Retina (tissue), 1 donor: ENCODE measurements at regions not wholly inside any gene's neighbourhood (a gene's known extent, or its start where the extent isn't known, plus 50 kb on each side); places are given as distances from the start of the nearest gene placed in this dataset.
"Not testable (repeated sequence)": the region's sequence is repeated elsewhere in the genome, so short reads cannot be mapped to it uniquely, and the experiment has no call there.

ENCODE experiments used
- DNase-seq: peaks from one replicate; pipeline ENCODE4 v3.0.0-alpha.2; 2016

DNA sequence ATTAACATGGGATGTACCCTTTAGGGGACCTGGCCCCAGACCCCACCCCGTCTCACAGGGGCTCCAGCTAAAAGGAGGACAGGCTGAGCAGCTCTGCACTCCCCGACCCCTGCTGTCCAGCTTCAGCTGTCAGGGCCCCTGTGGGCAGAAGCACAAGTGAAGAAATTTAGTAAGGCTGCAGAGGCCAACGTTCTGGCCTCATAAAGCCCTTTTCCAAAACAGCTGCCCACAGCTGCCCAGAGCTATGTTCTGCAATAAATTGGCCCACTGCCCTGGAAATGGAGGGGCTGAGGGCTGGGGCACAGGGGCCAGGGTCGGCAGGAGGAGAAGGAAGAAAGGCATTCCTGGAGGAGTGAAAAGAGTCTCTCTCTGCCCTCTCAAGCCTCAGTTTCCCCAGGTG, 357.1 kb downstream of the BCL11B start:
- DNase-seq = no peak

DNA sequence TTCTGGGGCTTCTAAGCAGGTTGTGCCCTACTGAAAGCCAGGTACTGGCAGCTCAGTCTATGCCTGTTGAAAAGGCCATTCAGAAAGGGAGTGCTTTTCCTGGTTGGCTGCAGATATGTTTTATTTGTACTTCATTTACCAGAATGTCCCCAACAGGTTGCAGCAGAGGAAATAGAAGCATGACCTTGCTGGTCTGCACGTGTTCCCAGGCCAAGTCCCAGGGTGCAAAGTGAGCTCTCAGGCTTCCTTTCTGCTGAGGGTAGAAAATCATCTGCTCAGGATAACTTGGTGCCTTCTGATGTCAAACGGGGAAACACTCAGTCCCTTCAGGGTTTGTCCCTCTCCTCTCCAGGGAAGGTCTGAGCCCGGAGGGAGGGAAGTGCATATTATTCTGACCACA, 356.4 kb downstream of the BCL11B start:
- no peak for DNase-seq

DNA sequence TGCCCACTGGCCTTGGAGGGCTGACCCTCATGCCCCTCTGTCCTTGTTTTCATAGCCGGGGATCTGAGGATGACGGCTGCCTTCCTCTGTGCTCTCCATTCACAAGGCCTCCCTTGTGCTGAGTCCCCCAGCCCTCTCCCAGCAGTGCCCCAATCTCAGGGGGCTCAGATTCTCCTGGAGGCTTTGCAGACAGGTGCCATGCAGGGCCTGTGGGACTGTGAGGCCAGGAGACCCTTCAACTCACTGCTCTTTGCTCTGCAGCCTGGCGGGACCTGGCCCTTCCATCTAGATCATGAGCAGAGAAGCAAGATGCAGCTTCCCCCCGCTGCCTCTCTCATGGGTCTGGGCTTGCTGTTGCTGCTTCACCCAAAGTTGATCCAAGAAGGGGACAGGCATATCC, 356.0 kb downstream of the BCL11B start:
- DNase-seq = no peak

DNA sequence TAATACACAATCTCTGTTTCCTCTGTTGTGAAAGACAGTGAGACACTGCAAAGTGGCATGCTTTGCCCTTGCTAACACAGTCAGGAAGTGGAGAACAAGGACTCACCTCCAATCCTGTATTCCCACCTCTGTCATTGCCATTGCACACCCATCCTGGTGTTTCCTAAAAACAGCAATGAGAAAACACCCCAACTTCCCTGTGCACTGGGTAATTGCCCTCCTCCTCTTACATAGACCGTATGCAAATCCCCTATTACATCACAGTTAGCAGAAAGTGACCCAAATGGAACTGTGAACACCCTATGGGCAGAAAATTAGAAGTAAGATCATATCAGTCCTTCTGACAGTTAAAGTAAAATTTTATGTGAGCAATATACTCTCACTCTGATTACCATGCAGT, 355.5 kb downstream of the BCL11B start:
- DNase-seq = no peak

DNA sequence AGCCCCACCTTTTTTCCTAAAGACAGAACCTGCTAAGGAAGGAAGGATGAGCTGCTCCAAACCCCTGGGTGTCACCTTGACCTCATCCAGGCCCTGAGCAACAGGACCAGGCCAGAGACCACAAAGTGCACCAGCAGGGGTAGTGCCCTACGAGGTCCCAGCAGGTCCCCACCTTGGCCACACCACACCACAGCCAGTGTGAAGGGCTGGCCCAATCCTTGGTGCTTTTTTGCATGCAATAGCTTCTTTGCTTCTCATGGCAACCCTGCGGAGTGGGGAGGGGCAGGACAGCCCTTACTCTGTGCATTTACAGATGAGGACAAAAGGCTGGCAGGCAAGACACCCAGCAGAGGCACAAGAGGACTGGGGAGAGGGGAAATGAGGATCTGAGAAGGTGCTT, 352.6 kb downstream of the BCL11B start:
- no peak for DNase-seq

DNA sequence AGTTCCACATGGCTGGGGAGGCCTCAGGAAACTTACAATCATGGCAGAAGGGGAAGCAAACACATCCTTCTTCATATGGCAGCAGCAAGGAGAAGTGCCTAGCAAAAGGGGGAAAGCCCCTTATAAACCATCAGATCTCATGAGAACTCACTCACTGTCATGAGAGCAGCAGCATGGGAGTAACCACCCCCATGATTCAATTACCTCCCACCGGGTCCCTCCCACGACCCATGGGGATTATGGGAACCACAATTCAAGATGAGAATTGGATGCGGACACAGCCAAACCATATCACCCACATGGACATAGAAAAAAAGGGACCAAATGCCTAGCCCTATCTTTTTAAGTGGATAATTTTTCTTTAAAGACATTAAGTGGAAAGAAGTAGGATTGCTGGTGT, 350.7 kb downstream of the BCL11B start:
- not testable (repeated sequence) for DNase-seq

DNA sequence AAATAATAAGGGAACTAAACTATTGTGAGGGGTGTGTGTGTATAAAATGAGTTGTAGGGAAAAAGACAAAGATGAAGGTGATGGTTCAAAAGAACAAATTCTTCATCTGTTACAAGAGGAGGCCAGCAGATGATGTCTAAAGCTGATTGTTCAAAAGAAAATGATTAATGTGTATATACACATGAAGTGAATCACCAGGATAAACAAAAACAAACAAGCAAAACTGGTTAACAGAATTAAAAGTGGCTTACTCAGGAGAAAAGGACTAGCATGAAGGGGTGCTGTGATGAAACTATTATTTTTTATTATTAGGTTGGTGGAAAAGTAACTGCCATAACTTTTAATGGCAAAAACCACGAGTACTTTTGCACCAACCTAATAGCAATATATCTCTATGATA, 348.4 kb downstream of the BCL11B start:
- no peak for DNase-seq

DNA sequence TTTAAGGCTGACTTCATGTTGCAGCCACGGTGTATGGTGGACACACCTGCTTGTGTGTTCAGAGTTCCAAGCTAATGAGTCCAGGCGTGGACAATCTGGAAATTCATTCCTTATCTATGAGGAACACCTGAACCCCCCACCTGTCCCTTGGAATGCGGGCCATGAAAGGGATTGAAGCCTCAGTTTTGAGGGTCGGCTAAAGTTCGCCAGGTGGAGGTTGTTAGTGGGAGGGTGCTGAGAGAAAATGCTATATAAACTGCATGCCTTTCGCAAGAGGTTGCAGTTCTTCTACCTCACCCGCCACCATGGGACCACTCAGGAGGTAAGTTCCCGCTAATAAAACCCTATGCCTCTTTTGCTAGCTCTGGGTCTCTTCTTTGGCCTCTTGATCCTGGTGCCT, 348.0 kb downstream of the BCL11B start:
- no peak for DNase-seq

DNA sequence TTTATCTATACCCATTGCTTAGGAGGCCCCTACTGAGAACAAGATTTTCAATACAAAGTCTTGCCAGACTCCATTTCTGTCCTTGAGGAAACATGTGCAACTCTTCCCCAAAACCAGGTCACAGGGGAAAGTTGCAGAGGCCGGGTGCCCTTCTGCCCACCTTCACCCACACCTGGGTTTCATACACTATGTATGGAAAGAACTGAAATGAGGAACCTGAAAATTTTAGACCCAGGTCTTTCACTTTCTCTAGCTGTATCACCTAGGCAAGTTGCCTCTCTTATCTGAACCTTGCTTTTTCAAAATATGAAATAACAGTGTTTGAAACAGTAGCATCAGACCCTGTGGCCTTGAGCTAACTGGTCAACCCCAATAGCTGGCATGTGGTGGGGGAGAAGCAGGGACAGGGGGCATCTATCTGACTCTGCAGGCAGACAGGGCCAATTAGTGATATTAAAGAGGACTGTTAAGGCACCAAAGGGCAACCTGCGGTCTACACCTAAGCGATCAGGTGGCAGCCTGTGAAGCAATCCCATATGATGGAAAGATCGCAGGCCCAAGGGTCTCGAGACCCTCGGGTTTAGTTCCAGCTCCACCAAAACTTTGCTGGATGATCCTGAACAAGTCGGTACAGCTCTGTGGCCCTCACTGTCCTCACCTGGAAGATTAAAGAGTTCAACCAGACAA, 346.5 kb downstream of the BCL11B start:
- DNase-seq = no peak

DNA sequence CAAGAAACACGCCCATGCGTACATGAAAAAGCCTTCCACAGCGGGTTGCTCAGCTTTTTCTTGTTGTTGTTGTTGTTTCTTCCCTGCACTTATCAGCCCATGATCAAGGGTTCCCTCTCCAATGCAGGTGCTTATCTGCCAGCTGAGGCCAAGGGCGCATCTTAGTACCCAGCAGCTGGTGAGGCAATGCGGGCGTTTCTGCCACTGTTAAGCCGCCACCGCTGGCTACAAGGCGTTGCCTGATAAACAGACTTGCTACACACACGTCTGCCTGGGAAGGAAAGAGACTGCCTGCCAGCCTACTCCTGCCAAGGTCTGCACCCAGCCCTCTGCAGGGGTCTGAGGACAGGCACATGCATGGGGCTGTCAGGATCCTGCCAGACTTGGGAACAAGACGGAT, 345.9 kb downstream of the BCL11B start:
- no peak for DNase-seq

DNA sequence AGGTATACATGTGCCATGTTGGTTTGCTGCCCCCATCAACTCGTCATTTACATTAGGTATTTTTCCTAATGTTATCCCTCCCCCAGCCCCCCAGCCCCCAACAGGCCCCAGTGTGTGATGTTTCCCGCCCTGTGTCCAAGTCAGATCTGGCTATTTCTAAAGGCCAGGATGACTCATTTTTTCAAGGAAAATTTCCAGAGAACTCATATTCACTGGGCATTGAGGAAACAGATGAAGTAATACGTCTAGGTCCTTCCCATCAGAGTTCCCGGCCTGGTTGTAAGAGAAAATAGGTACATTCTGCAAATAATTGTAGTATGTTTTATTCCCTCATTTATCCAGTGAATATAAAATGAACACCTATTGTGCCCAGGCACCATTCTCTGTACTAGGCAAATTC, 345.2 kb downstream of the BCL11B start:
- DNase-seq = no peak

DNA sequence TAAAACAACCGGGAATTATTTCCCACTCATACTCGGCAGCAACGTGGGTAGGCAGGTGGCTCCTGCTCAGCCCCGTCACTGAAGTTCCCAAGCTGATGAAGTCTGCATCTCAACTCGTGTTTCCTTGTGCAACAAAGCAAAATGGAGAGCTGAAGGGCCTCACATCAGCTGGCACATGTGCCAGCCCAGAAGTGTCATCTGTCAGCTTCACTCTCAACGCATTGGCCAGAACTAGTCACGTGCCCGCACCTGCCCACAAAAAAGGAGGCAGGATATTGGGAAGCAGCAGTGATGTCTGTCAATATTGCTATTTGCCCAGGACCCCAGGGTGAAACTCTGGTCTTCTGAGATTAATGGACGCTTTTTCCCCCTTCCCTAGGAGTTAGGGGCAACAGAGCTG, 344.0 kb downstream of the BCL11B start:
- DNase-seq = no peak

DNA sequence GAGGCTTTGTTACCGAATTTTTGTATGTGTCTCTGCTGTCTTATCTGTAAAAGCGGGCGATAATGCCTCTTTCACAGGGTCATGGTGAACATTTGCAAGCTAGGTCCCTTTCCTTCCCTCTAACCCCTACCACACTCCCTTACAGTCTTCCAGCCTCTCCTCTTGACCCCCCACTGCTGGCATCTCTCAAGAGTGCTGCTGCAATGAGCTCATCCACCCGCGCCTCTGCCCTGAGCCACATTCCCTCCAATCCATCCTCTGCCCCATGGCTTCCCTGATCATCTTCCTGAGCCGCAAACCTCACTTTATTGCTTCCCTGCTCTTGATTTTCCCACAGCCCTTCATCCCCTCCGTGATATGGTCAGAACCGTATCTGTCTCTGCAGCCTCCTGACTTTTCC, 343.6 kb downstream of the BCL11B start:
- DNase-seq = no peak

DNA sequence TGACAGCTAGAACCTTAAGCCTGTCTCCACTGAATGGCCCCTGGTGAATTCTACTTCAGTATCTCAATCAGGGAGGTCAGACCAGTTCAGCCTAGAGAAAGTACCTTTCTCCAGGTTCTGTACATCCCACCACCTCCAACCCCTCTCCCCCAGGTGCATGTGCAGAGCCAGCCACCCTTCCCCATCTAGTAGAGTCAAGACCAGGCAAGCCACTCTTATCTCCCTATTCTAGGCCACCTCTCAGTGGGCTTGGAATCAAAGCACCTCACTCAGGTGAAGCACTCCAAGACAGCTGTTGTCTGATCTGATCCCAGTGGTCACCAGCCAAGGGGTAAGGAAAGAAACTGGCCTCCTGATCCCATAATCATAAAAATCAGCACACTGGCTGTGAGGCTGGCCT, 340.9 kb downstream of the BCL11B start:
- DNase-seq = no peak

DNA sequence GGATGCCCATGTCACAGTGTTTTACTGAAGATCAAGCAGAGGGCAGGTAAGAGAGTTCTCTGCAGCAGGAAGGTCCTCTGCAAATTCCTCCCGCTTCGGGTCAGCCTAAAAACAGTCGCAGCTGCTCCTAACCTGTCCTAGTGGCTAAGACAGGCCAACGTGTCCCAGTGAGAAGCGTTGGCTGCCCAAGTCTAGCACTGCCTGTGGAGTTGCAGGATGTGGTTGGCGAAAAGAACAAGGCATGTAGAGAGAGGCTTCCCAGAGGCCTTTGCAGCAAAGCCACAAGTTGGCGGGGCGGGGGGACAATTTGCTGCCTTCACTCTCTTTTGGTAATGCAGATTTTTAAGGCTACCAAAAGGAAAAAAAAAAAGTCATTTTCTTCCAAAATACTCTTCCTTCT, 340.1 kb downstream of the BCL11B start:
- DNase-seq = peak; percentile 9

DNA sequence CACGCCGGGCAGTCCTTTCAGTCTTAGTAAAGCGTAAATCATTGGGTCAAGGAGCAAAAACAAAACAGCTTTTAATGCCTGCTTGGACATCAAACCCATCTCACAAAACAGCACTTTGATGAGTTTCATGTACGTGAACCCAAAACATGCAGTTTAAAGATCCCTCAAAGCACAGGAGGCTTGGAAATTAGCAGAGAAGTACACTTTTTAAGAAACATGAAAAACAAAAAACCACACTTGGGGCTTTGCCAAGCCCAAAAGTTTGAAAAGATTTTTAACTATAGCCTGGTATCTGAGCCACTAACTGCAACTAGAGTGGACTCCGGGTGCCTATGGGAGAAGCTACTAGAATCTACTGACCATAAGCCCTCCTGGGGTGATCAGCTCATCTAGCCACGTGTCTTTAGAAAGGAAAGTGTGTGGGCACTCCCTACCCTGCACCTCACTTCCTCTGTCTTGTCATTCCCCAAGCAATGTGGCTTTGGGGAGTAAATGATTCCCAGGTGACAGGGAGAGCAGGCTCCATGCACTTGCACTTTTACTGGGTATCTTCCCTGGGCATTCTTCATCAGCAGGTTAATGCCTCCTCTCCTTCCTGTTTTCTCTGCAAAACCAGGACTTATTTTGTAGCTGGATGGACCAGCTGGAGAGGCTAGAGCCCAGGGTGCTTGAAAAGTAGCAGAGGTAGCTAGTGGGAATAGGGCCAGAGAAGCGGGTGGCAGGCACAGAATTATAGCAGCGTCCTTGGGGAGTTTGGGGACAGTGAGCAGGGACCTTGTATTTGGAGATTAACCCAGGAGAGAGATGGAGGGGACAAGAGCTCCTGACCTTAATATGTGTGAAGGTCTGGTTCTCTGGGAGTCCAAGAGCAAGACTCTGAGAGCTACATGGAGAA, 339.3 kb downstream of the BCL11B start:
- DNase-seq = peak; percentile 39

DNA sequence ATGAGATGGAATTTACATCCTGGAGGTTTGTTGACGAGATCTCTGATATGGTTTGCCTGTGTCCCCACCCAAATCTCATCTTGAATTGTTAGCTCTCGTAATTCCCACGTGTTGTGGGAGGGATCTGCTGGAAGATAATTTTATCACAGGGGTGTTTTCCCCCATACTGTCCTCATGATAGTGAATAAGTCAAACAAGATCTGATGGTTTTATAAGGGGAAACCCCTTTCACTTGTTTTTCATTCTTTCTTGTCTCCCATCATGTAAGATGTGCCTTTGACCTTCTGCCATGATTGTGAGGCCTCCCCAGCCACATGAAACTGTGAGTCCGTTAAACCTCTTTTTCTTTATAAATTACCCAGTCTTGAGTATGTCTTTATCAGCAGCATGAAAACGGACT, 337.4 kb downstream of the BCL11B start:
- DNase-seq = not testable (repeated sequence)

DNA sequence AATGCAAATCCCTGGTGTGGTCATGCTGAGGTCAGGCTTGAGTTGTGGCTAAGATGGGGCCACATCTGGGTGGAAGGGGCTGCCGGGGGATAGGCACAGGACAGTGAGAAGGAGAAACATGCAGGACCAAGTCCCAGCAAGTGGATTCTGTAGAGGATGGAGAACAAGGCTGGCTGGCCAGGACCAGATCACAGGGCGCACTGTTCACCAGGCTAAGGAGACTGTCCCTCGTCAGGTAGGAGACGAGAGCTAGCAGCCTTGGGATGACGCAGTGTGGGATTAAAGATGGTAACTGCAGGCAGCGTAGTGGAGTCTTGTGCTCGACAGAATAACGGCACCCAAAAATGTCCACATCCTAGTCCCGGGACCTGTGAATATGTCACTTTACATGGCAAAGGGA, 336.1 kb downstream of the BCL11B start:
- DNase-seq = no peak

DNA sequence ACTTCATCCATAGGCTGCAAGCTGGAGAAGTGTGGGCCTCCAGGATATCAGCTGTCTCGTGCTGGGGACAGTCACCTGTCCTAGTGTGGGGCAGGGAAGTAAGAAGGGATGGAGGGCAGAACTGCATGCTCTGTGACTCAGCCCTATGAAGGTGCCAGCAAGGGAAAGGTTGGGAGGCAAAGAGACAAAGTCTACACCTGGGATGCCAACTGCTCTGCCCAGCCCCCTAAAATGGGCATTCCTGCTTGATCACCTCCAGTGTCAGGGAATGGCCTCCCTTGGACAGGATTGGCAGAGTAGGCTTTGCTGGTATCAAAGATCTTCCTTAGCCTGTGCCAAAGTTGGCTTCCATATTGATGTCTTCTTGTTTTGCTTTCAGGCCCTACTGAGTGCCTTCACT, 335.0 kb downstream of the BCL11B start:
- DNase-seq = no peak

DNA sequence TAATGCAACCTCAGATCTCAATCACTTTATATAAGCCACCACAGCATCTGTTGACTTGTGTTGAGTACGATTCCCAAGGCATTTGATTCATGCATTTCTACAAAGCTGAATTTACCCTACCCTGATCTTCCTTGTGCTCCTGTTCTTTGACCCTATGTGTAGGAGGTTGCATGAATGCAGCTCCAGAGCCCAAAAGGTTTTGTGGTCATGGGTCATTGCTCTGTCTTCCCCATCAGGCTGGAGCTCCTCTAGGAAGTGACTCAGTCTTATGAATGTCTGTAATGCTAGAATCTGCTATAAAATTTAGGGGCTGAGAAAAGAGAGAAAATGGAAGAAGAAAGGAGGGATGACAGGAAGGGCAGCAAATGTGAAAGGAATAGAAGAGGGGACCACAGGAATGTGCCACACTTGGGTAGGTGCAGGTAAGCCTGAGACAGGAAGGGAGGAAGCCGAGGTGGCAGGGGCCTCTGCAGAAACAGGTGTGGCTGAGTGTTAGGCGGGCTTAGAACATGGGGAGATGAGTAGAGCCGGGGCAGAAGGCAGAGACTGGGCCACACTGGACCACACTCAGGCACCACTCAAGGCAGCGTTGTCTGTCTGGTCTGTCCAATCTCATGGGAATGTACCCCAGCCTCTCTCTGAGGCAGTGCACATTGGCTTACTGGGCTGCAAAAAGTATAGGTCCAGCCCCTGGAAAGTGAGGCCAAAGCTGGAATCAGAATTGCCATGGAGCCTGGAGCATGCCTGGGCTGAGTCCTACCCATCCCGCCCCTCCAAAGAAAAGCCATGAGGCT, 334.1 kb downstream of the BCL11B start:
- DNase-seq = no peak

DNA sequence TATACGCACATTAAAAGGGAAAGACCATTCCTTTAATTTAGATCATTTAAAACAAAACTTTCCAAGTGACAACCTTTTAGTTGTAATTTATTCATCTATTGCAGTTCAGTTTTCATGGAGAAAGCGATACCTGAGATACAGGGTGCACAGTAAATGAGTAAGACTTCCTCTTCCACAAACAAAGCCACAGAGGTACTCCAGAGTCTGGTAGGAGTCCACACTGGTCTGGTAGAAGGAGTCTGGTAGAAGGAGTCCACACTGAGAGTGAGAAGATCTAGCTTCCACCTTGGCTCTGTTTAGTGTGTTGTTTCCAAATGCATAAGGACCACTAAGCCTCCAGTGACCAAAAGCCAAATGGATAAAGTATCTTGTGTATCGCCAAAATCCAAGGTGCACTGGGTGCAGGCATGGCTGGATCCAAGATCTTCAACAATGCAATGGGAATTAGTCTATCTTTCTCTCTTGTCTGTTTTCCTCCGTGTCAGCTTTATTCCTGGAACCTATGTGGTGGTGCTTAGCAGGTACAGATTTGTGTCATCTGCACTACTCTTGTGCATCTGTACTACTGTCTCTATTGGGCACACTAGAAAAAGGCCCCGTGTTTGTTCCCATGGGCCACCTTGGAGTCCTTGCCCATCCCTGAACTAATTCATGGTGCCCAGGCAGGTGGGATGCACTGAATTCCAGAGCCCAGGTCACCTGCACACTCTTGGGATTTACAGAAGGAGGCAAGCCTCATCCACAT, 331.1 kb downstream of the BCL11B start:
- no peak for DNase-seq

DNA sequence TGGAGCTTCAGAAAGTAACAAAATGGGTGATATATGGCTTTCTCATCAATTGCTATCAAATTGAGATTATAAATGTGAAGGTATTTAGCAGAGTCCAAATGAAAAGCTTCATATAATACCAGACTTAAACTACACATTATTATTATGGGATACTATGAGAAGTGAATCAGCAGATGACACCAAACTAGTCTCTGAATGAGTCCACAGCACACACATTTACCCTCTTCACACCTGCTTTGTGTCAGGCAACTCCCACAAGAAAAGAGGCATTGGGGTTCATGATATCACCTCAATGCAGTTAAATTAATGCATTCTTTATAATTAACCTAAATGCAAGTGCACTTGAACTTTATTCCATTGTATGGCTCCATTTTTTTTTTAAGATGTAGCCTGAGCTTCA, 330.5 kb downstream of the BCL11B start:
- no peak for DNase-seq

DNA sequence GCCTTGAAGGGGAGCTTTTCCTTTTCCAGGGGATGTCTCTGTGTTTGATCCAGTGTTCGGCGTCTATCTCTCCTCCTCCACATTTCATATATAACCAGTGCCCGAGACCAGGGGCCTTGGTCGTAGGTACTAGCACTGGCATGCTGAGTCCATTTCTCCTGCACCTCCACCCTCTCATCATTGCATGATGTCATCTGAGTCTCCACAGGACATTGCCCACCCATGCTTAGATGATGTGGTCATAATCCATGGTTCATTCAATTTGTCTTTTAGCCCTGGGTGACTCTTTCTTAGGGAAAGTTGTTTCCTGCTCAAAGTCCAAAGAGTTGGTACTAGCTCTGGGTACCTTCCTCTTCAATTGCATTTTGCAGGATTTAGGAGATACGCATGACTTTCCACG, 328.1 kb downstream of the BCL11B start:
- DNase-seq = no peak
